ENCODE measurements at regions not wholly inside any gene's neighbourhood (a gene's known extent, or its start where the extent isn't known, plus 50 kb on each side); places are given as distances from the start of the nearest gene placed in this dataset.

DNA sequence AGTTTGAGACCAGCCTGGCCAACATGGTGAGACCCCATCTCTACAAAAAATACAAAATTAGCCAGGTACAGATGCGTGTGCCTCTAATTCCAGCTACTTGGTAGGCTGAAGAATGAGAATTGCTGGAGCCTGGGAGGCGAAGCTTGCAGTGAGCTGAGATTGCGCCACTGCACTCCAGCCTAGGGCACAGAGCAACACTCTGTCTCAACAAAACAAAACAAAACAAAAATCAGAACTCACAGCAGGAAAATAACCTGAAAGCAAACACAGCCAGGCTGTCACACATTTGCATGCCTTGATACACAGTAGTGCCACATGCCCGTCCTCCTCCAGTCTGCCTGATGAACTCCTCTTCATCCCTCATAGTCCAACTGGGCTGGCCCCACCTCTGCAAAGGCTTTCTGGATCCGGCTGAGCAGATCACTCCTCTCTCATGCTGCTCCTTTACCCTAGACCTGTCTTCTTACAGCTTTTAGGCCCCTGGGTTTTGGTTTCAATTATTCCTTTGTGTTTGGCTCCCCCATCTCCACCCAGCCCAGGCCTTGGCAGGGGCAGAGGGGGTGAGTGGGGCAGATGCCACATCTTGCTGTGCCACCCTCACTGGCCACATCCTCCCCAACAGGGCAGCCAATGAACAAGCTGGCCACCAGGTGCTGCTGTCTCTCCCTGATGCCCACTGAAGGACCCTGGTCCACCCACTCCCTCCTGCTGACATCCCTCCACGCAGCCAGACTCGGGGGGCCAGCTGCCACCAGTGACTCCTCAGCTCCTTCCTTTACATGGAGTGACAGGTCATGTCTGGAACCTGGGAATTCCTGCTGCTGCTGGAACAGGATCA, 62.0 kb upstream of the GGTA1 start:
- Histone ChIP-seq H3K4me3 (no peak overlapping the region), H3K27ac (no peak overlapping the region), H3K27me3 (no peaks in the 10 kb centered on the region), H3K36me3 (no peaks in the 10 kb centered on the region), H3K9me3 (no peaks in the 10 kb centered on the region), H3K4me1 (peaks cover 26% of the 10 kb centered on the region)
- intact Hi-C loops (cut with DNase I): no loop called here
- no peak for TF ChIP-seq POLR2AphosphoS5 (IDR thresholded peaks at IDR 0.05; ENCODE audit: insufficient read depth in 1 of 2, low read depth in 1 of 2)
- no peak for TF ChIP-seq POLR2A (IDR thresholded peaks at IDR 0.05)
- no peak for DNase-seq (ENCODE audit: extremely low spot score in 2 of 2)

DNA sequence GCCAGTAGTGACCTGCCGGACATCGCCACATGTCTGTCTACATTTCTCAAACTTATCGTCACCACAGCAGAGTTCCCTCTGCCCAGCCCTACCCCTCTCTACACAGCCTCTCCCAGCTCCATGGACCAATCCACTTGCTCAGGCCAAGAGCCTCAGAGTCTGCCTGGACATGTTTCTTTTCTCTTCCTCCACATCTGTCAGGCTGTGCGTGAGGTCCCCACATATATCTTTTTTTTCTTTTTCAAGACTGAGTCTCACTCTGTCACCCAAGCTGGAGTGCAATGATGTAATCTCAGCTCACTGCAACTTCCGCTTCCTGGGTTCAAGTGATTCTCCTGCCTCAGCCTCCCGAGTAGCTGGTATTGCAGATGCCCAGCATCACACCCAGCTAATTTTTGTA, 62.7 kb upstream of the GGTA1 start:
- TF ChIP-seq POLR2A (IDR thresholded peaks at IDR 0.05) (no peak), CTCF (IDR thresholded peaks at IDR 0.05) (no peak), POLR2AphosphoS5 (IDR thresholded peaks at IDR 0.05; ENCODE audit: insufficient read depth in 1 of 2, low read depth in 1 of 2) (no peak)
- no peaks in the 10 kb centered on the region for H3K36me3 ChIP-seq
- no peak overlapping the region for H3K4me3 ChIP-seq
- DNase-seq (ENCODE audit: extremely low spot score in 2 of 2): no peak
- no peak overlapping the region for H3K27ac ChIP-seq
- no peaks in the 10 kb centered on the region for H3K9me3 ChIP-seq
- H3K27me3 ChIP-seq: no peaks in the 10 kb centered on the region
- peaks cover 26% of the 10 kb centered on the region for H3K4me1 ChIP-seq
- intact Hi-C loops (cut with DNase I): no loop called here

GRCh38 chr9:121563425-121563824, 63.8 kb upstream of the GGTA1 start:
- Histone ChIP-seq H3K9me3 (no peaks in the 10 kb centered on the region), H3K4me1 (peaks cover 25% of the 10 kb centered on the region), H3K27ac (no peak overlapping the region), H3K36me3 (no peaks in the 10 kb centered on the region), H3K27me3 (no peaks in the 10 kb centered on the region), H3K4me3 (no peak overlapping the region)
- TF ChIP-seq POLR2AphosphoS5 (IDR thresholded peaks at IDR 0.05; ENCODE audit: insufficient read depth in 1 of 2, low read depth in 1 of 2): no peak
- no peak for TF ChIP-seq POLR2A (IDR thresholded peaks at IDR 0.05)
- no peak for TF ChIP-seq CTCF (IDR thresholded peaks at IDR 0.05)
- no peak for DNase-seq (ENCODE audit: extremely low spot score in 2 of 2)
- intact Hi-C loops (cut with DNase I): no loop called here

GRCh38 chr9:121563881-121564460, 64.3 kb upstream of the GGTA1 start:
- intact Hi-C loops (cut with DNase I): no loop called here
- no peaks in the 10 kb centered on the region for H3K9me3 ChIP-seq
- H3K4me1 ChIP-seq: peaks cover 30% of the 10 kb centered on the region
- no peak for TF ChIP-seq CTCF (IDR thresholded peaks at IDR 0.05)
- H3K27me3 ChIP-seq: no peaks in the 10 kb centered on the region
- DNase-seq (ENCODE audit: extremely low spot score in 2 of 2): no peak
- no peak overlapping the region for H3K4me3 ChIP-seq
- H3K27ac ChIP-seq: no peak overlapping the region
- no peaks in the 10 kb centered on the region for H3K36me3 ChIP-seq

DNA sequence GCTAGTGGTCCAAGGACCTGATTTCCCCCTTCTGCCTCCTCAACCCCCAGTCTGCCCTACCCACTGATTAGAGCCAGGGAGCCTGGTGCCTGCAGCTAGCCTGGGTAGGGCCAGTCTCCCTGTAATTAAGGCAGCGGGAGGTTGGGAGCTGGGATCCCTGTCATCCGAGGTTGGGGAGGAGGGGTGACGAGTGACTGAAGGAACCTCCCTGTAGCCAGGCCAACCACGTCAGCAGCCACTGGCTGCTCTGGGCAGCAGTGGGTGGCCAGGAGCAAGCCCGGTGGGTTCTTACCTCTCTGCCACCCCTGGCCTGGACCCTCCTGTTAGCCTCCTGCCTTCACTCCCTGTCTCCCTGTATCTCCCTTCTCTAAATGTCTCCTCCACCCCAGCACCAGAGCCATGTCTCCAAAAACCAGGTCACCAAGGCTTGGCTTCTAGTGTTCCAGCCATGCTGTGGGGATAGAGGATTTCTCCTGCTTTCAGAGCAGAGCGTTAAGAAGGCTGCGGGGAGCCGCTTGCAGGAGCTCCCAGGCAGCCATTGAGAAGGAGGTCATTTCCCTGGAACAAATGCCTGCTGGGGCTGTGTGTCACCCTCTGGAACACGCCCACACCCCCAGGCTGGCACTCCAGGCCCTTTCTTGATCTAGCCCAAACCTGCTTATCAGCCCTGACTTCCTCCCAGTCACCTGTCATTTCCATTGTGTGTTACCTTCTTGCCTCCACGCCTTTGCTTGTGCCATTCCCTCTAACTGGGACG, 65.0 kb upstream of the GGTA1 start:
- Histone ChIP-seq H3K4me1 (peaks cover 37% of the 10 kb centered on the region), H3K9me3 (no peaks in the 10 kb centered on the region), H3K4me3 (no peak overlapping the region), H3K36me3 (no peaks in the 10 kb centered on the region), H3K27me3 (no peaks in the 10 kb centered on the region), H3K27ac (no peak overlapping the region)
- TF ChIP-seq POLR2AphosphoS5 (IDR thresholded peaks at IDR 0.05; ENCODE audit: insufficient read depth in 1 of 2, low read depth in 1 of 2): no peak
- TF ChIP-seq POLR2A (IDR thresholded peaks at IDR 0.05): no peak
- TF ChIP-seq CTCF (IDR thresholded peaks at IDR 0.05): no peak
- intact Hi-C loops (cut with DNase I): no loop called here
- DNase-seq (ENCODE audit: extremely low spot score in 2 of 2): no peak

All from vagina (tissue), 2 donors.